Mesendoderm (in vitro differentiated cells): ENCODE measurements at regions not wholly inside any gene's neighbourhood (a gene's known extent, or its start where the extent isn't known, plus 50 kb on each side); places are given as distances from the start of the nearest gene placed in this dataset.
A peak's percentile ranks its signal among the peaks of the same experiment; 100 is the strongest.

Experiments
- DNase-seq: peaks from one replicate; pipeline ENCODE4 v3.0.0; 2013
- H2AK5ac ChIP-seq: 2 replicates; pipeline ENCODE4 v1.6.1; 2013; ENCODE audit warnings: low read length, inconsistent platforms
- H2BK120ac ChIP-seq: 2 replicates; pipeline ENCODE4 v1.6.1; 2013; ENCODE audit warnings: low read depth, mild to moderate bottlenecking, low read length, moderate library complexity, mixed read lengths
- H2BK15ac ChIP-seq: replicated peaks from 2 replicates; pipeline ENCODE4 v1.6.1; 2013; ENCODE audit warnings: low read depth, mild to moderate bottlenecking, moderate library complexity
- H2BK5ac ChIP-seq: 2 replicates; pipeline ENCODE4 v1.6.1; 2013; ENCODE audit warnings: low read length, inconsistent platforms
- H3K18ac ChIP-seq: 2 replicates; pipeline ENCODE4 v1.6.1; 2013; ENCODE audit warnings: mild to moderate bottlenecking, low read length, mixed read lengths
- H3K23ac ChIP-seq: one replicate; pipeline ENCODE4 v1.6.1; 2013; ENCODE audit warnings: low read length
- H3K27ac ChIP-seq: 2 replicates; pipeline ENCODE4 v1.5.1; 2013; ENCODE audit warnings: low read depth, mild to moderate bottlenecking, inconsistent platforms, low read length, moderate library complexity
- H3K27me3 ChIP-seq: 2 replicates; pipeline ENCODE4 v1.6.1; 2013; ENCODE audit warnings: low read length, control low read depth, mild to moderate bottlenecking, inconsistent platforms; ENCODE audit not compliant: insufficient read depth, poor library complexity
- H3K36me3 ChIP-seq: 2 replicates; pipeline ENCODE4 v1.6.1; 2013; ENCODE audit warnings: low read length, inconsistent platforms; ENCODE audit not compliant: control insufficient read depth, insufficient read depth
- H3K4ac ChIP-seq: one replicate; pipeline ENCODE4 v1.6.1; 2013; ENCODE audit warnings: low read depth, mild to moderate bottlenecking, low read length, moderate library complexity
- H3K4me1 ChIP-seq: 2 replicates; pipeline ENCODE4 v1.6.1; 2013; ENCODE audit warnings: low read depth, low read length, inconsistent platforms; ENCODE audit not compliant: control insufficient read depth
- H3K4me2 ChIP-seq: 2 replicates; pipeline ENCODE4 v1.6.1; 2013; ENCODE audit warnings: low read length
- H3K4me3 ChIP-seq: 2 replicates; pipeline ENCODE4 v1.5.1; 2013; ENCODE audit warnings: mild to moderate bottlenecking, low read length
- H3K56ac ChIP-seq: one replicate; pipeline ENCODE4 v1.6.1; 2013; ENCODE audit warnings: low read length
- H3K79me1 ChIP-seq: 2 replicates; pipeline ENCODE4 v1.6.1; 2013; ENCODE audit warnings: low read length, inconsistent platforms
- H3K79me2 ChIP-seq: 2 replicates; pipeline ENCODE4 v1.6.1; 2013; ENCODE audit warnings: mild to moderate bottlenecking, low read length; ENCODE audit not compliant: control insufficient read depth, insufficient read depth
- H3K9ac ChIP-seq: 2 replicates; pipeline ENCODE4 v1.6.1; 2013; ENCODE audit warnings: low read length, inconsistent platforms
- H4K5ac ChIP-seq: one replicate; pipeline ENCODE4 v1.6.1; 2013; ENCODE audit warnings: low read length
- H4K8ac ChIP-seq: one replicate; pipeline ENCODE4 v1.6.1; 2013; ENCODE audit warnings: low read depth, mild to moderate bottlenecking, control low read depth, low read length, moderate library complexity
- WGBS: extraction: QIAGEN DNeasy Blood & Tissue Kit; methylation state at CpG from one replicate; pipeline ENCODE4 v1.1.7; 2013; ENCODE audit warnings: low lambda C conversion rate, missing lambda C conversion rate; ENCODE audit not compliant: insufficient coverage; ENCODE audit errors: extremely low coverage; 5-methylcytosine and 5-hydroxymethylcytosine counted together

- Histone ChIP-seq H4K5ac (no peak overlapping the region), H3K23ac (no peak overlapping the region), H2AK5ac (no peak overlapping the region), H3K4me3 (no peak overlapping the region), H3K27ac (no peak overlapping the region), H3K79me1 (no peaks in the 10 kb centered on the region), H3K4me2 (no peak overlapping the region), H2BK5ac (no peak overlapping the region), H3K4ac (no peak overlapping the region), H4K8ac (no peak overlapping the region), H3K27me3 (no peaks in the 10 kb centered on the region), H3K79me2 (no peaks in the 10 kb centered on the region), H3K36me3 (no peaks in the 10 kb centered on the region), H2BK120ac (no peak overlapping the region), H3K18ac (no peak overlapping the region), H2BK15ac (no peak overlapping the region), H3K9ac (no peak overlapping the region), H3K4me1 (no peaks in the 10 kb centered on the region), H3K56ac (no peak overlapping the region)
- DNase-seq = peak; percentile 27
- no CpG with 5 or more reads among the region's 2 CpGs for WGBS
Measured at GRCh38 chr10:62626817-62627216, 177.7 kb upstream of the ADO start.

GRCh38 chr10:62627983-62628382 lies 176.5 kb upstream of the ADO start:
- no CpG with 5 or more reads among the region's 4 CpGs for WGBS
- H3K4me2 ChIP-seq = no peak overlapping the region
- no peaks in the 10 kb centered on the region for H3K27me3 ChIP-seq
- H3K9ac ChIP-seq = no peak overlapping the region
- no peaks in the 10 kb centered on the region for H3K36me3 ChIP-seq
- no peak overlapping the region for H4K5ac ChIP-seq
- H3K27ac ChIP-seq = no peak overlapping the region
- DNase-seq = no peak
- no peak overlapping the region for H3K4ac ChIP-seq
- no peak overlapping the region for H2AK5ac ChIP-seq
- no peaks in the 10 kb centered on the region for H3K4me1 ChIP-seq
- H2BK120ac ChIP-seq = no peak overlapping the region
- no peak overlapping the region for H2BK15ac ChIP-seq
- no peaks in the 10 kb centered on the region for H3K79me1 ChIP-seq
- no peak overlapping the region for H3K23ac ChIP-seq
- H4K8ac ChIP-seq = no peak overlapping the region
- no peak overlapping the region for H2BK5ac ChIP-seq
- H3K18ac ChIP-seq = no peak overlapping the region
- no peak overlapping the region for H3K4me3 ChIP-seq
- no peaks in the 10 kb centered on the region for H3K79me2 ChIP-seq
- no peak overlapping the region for H3K56ac ChIP-seq

- Histone ChIP-seq H3K18ac (no peak overlapping the region), H2AK5ac (no peak overlapping the region), H3K79me2 (no peaks in the 10 kb centered on the region), H4K8ac (no peak overlapping the region), H2BK15ac (no peak overlapping the region), H3K56ac (no peak overlapping the region), H3K23ac (no peak overlapping the region), H3K27ac (no peak overlapping the region), H3K4me1 (no peaks in the 10 kb centered on the region), H3K4ac (no peak overlapping the region), H3K36me3 (no peaks in the 10 kb centered on the region), H3K4me2 (no peak overlapping the region), H4K5ac (no peak overlapping the region), H3K27me3 (no peaks in the 10 kb centered on the region), H2BK5ac (no peak overlapping the region), H3K79me1 (no peaks in the 10 kb centered on the region), H3K4me3 (no peak overlapping the region), H2BK120ac (no peak overlapping the region), H3K9ac (no peak overlapping the region)
- DNase-seq = no peak
- no CpG with 5 or more reads among the region's 1 CpG for WGBS
Measured at GRCh38 chr10:62631241-62631640, 173.3 kb upstream of the ADO start.

GRCh38 chr10:62632071-62632809 lies 172.3 kb upstream of the ADO start:
- H3K56ac ChIP-seq = no peak overlapping the region
- H2AK5ac ChIP-seq = no peak overlapping the region
- H3K4me2 ChIP-seq = no peak overlapping the region
- no peak overlapping the region for H3K4me3 ChIP-seq
- H2BK5ac ChIP-seq = no peak overlapping the region
- H3K9ac ChIP-seq = no peak overlapping the region
- H3K27me3 ChIP-seq = no peaks in the 10 kb centered on the region
- no peak overlapping the region for H3K27ac ChIP-seq
- H3K4ac ChIP-seq = no peak overlapping the region
- no peaks in the 10 kb centered on the region for H3K36me3 ChIP-seq
- H3K18ac ChIP-seq = no peak overlapping the region
- no peak overlapping the region for H2BK15ac ChIP-seq
- no CpG with 5 or more reads among the region's 12 CpGs for WGBS
- no peak overlapping the region for H2BK120ac ChIP-seq
- no peak overlapping the region for H3K23ac ChIP-seq
- no peak for DNase-seq
- peaks cover under 1% of the 10 kb centered on the region for H3K4me1 ChIP-seq
- H4K8ac ChIP-seq = no peak overlapping the region
- no peaks in the 10 kb centered on the region for H3K79me1 ChIP-seq
- H4K5ac ChIP-seq = no peak overlapping the region
- H3K79me2 ChIP-seq = no peaks in the 10 kb centered on the region

GRCh38 chr10:62633976-62634375 lies 170.5 kb upstream of the ADO start:
- H3K23ac ChIP-seq = no peak overlapping the region
- H3K56ac ChIP-seq = no peak overlapping the region
- no peak overlapping the region for H3K9ac ChIP-seq
- no peak overlapping the region for H3K27ac ChIP-seq
- no peak overlapping the region for H3K4ac ChIP-seq
- H3K79me1 ChIP-seq = no peaks in the 10 kb centered on the region
- H3K18ac ChIP-seq = no peak overlapping the region
- no peak for DNase-seq
- H2AK5ac ChIP-seq = no peak overlapping the region
- no peaks in the 10 kb centered on the region for H3K27me3 ChIP-seq
- H3K4me3 ChIP-seq = no peak overlapping the region
- peaks cover 9% of the 10 kb centered on the region for H3K4me1 ChIP-seq
- no peaks in the 10 kb centered on the region for H3K79me2 ChIP-seq
- no peak overlapping the region for H4K5ac ChIP-seq
- no peak overlapping the region for H2BK120ac ChIP-seq
- H2BK15ac ChIP-seq = no peak overlapping the region
- no peak overlapping the region for H3K4me2 ChIP-seq
- no peak overlapping the region for H4K8ac ChIP-seq
- H3K36me3 ChIP-seq = no peaks in the 10 kb centered on the region
- no peak overlapping the region for H2BK5ac ChIP-seq
- WGBS = no CpG with 5 or more reads among the region's 3 CpGs

GRCh38 chr10:62634576-62634975 lies 169.9 kb upstream of the ADO start:
- Histone ChIP-seq H2BK120ac (no peak overlapping the region), H3K9ac (no peak overlapping the region), H3K18ac (no peak overlapping the region), H3K56ac (no peak overlapping the region), H2BK5ac (no peak overlapping the region), H3K4me2 (no peak overlapping the region), H3K23ac (no peak overlapping the region), H2BK15ac (no peak overlapping the region), H3K27ac (no peak overlapping the region), H3K4me1 (peaks cover 9% of the 10 kb centered on the region), H3K79me1 (no peaks in the 10 kb centered on the region), H4K8ac (no peak overlapping the region), H2AK5ac (no peak overlapping the region), H4K5ac (no peak overlapping the region), H3K79me2 (no peaks in the 10 kb centered on the region), H3K36me3 (no peaks in the 10 kb centered on the region), H3K4ac (no peak overlapping the region), H3K27me3 (no peaks in the 10 kb centered on the region), H3K4me3 (no peak overlapping the region)
- WGBS = no CpG with 5 or more reads among the region's 2 CpGs
- DNase-seq = no peak
